H1 (cell line): ENCODE measurements at regions not wholly inside any gene's neighbourhood (a gene's known extent, or its start where the extent isn't known, plus 50 kb on each side); places are given as distances from the start of the nearest gene placed in this dataset.

Experiments
- CTCF ChIA-PET: fragments of 300-600 bp; sonication (Branson Sonifier 250); formaldehyde crosslinking; loops from one replicate; lab custom pipeline; 2021; ENCODE audit not compliant: partially characterized antibody; lab: Charles Lee
- POLR2A ChIA-PET: fragments of 300-600 bp; sonication (Branson Sonifier 250); formaldehyde crosslinking; loops from one replicate; lab custom pipeline; 2021; ENCODE audit warnings: inconsistent platforms; ENCODE audit not compliant: partially characterized antibody; lab: Charles Lee
- DNase-seq, 2 experiments: peaks; one replicate each; pipeline versions ENCODE4 v3.0.0 to v3.0.0-alpha.2; 2010 to 2022; ENCODE audit warnings: low spot score in 2 of 2, low read depth in 1 of 2, mixed read lengths in 1 of 2
- FAIRE-seq: peaks from 2 replicates; lab custom pipeline; 2011; peaks lifted over from hg19 to GRCh38; lab: Jason Lieb, UNC
- H2AFZ ChIP-seq: 2 replicates; pipeline ENCODE4 v1.8.1; 2012; ENCODE audit warnings: low read length, inconsistent platforms
- H2AK5ac ChIP-seq: 2 replicates; pipeline ENCODE4 v1.6.1; 2013; ENCODE audit warnings: low read depth, low read length
- H2BK120ac ChIP-seq: replicated peaks from 2 replicates; pipeline ENCODE3; 2013; ENCODE audit warnings: low read depth, low read length, inconsistent platforms
- H2BK12ac ChIP-seq: 2 replicates; pipeline ENCODE4 v1.6.1; 2013; ENCODE audit warnings: low read depth, low read length
- H2BK15ac ChIP-seq: 2 replicates; pipeline ENCODE4 v1.6.1; 2013; ENCODE audit warnings: low read length
- H2BK20ac ChIP-seq: 2 replicates; pipeline ENCODE4 v1.6.1; 2013; ENCODE audit warnings: low read length
- H2BK5ac ChIP-seq: 2 replicates; pipeline ENCODE4 v1.6.1; 2013; ENCODE audit warnings: low read depth, low read length
- H3K14ac ChIP-seq: 2 replicates; pipeline ENCODE4 v1.6.1; 2013; ENCODE audit warnings: inconsistent platforms; ENCODE audit not compliant: insufficient read length
- H3K18ac ChIP-seq: 2 replicates; pipeline ENCODE4 v1.6.1; 2013; ENCODE audit warnings: low read length; ENCODE audit errors: extremely low read depth
- H3K23ac ChIP-seq: 2 replicates; pipeline ENCODE4 v1.6.1; 2013; ENCODE audit warnings: inconsistent platforms; ENCODE audit not compliant: insufficient read length
- H3K23me2 ChIP-seq: 2 replicates; pipeline ENCODE4 v1.6.1; 2013; ENCODE audit warnings: low read depth, low read length
- H3K27ac ChIP-seq: 2 replicates; pipeline ENCODE4 v1.6.1; 2011; ENCODE audit warnings: low read depth, low read length, inconsistent platforms
- H3K27me3 ChIP-seq, 4 experiments: replicated peaks in 1 of 4; 1 replicate in 1 of 4; 2 replicates in 3 of 4; pipeline versions ENCODE4 v1.6.1 to v1.8.1; 2011 to 2013; ENCODE audit warnings: low read length in 3 of 4, mild to moderate bottlenecking in 3 of 4, inconsistent platforms in 2 of 4, mixed read lengths in 2 of 4, moderate library complexity in 1 of 4; ENCODE audit not compliant: control insufficient read depth in 3 of 4, insufficient read depth in 3 of 4; ENCODE audit errors: extremely low read depth in 1 of 4
- H3K36me3 ChIP-seq, 4 experiments: 2 replicates each; pipeline versions ENCODE4 v1.6.1 to v1.8.1; 2011 to 2013; ENCODE audit warnings: mild to moderate bottlenecking in 4 of 4, low read length in 3 of 4, moderate library complexity in 2 of 4, control low read depth in 1 of 4, inconsistent platforms in 1 of 4; ENCODE audit not compliant: insufficient read depth in 4 of 4, control insufficient read depth in 2 of 4
- H3K4ac ChIP-seq: replicated peaks from 2 replicates; pipeline ENCODE3; 2013; ENCODE audit warnings: low read length, low read depth, mixed read lengths, inconsistent platforms; ENCODE audit not compliant: insufficient read length
- H3K4me1 ChIP-seq, 4 experiments: replicated peaks in 1 of 4; 1 replicate in 1 of 4; 2 replicates in 3 of 4; pipeline versions ENCODE4 v1.6.1 to v1.8.1; 2011 to 2013; ENCODE audit warnings: low read length in 3 of 4, inconsistent platforms in 2 of 4, mixed read lengths in 1 of 4; ENCODE audit not compliant: insufficient read depth in 4 of 4, control insufficient read depth in 3 of 4
- H3K4me2 ChIP-seq, 2 experiments: 2 replicates each; pipeline versions ENCODE4 v1.6.1 to v1.8.1; 2011 to 2013; ENCODE audit warnings: low read depth in 2 of 2, low read length in 2 of 2, control low read depth in 1 of 2, inconsistent platforms in 1 of 2, mild to moderate bottlenecking in 1 of 2; ENCODE audit not compliant: insufficient read depth in 1 of 2
- H3K4me3 ChIP-seq, 4 experiments: fragments of 200-600, 300-600 bp in 1 of 4; sonication (generic), shearing (Covaris generic), sonication (Bioruptor Twin) in 1 of 4; 2 replicates each; pipeline versions ENCODE4 v1.5.1 to v1.8.1; 2011 to 2016; ENCODE audit warnings: low read length in 4 of 4, low read depth in 3 of 4, control low read depth in 2 of 4, inconsistent platforms in 2 of 4, mild to moderate bottlenecking in 2 of 4, mixed read lengths in 1 of 4, moderate library complexity in 1 of 4; ENCODE audit not compliant: insufficient read depth in 2 of 4; ENCODE audit errors: extremely low read depth in 1 of 4
- H3K56ac ChIP-seq: replicated peaks from 2 replicates; pipeline ENCODE3; 2013; ENCODE audit warnings: low read depth, mild to moderate bottlenecking, mixed read lengths, low read length, inconsistent platforms; ENCODE audit not compliant: insufficient read length
- H3K79me1 ChIP-seq: 2 replicates; pipeline ENCODE4 v1.6.1; 2013; ENCODE audit warnings: low read depth, low read length, control low read depth
- H3K79me2 ChIP-seq, 2 experiments: 2 replicates each; pipeline versions ENCODE4 v1.6.1 to v1.8.1; 2012 to 2013; ENCODE audit warnings: low read length in 2 of 2, mild to moderate bottlenecking in 2 of 2, inconsistent platforms in 1 of 2; ENCODE audit not compliant: insufficient read depth in 2 of 2, control insufficient read depth in 1 of 2
- H3K9ac ChIP-seq, 4 experiments: replicated peaks in 1 of 4; 1 replicate in 1 of 4; 2 replicates in 3 of 4; pipeline versions ENCODE4 v1.6.1 to v1.8.1; 2011 to 2013; ENCODE audit warnings: low read depth in 3 of 4, low read length in 3 of 4, control low read depth in 2 of 4, mild to moderate bottlenecking in 2 of 4, moderate library complexity in 2 of 4, inconsistent platforms in 1 of 4; ENCODE audit errors: extremely low read depth in 1 of 4
- H3K9me3 ChIP-seq, 2 experiments: 2 replicates each; pipeline versions ENCODE4 v1.6.1 to v1.8.1; 2012 to 2013; ENCODE audit warnings: mild to moderate bottlenecking in 2 of 2, moderate library complexity in 2 of 2, control low read depth in 1 of 2, inconsistent platforms in 1 of 2, low read depth in 1 of 2, low read length in 1 of 2, mixed read lengths in 1 of 2; ENCODE audit not compliant: insufficient read depth in 2 of 2
- H4K20me1 ChIP-seq, 2 experiments: replicated peaks in 1 of 2; 2 replicates each; pipeline versions ENCODE3 to v1.8.1; 2011 to 2013; ENCODE audit warnings: inconsistent platforms in 2 of 2, low read length in 2 of 2, mild to moderate bottlenecking in 1 of 2; ENCODE audit not compliant: insufficient read depth in 2 of 2, control insufficient read depth in 1 of 2
- H4K5ac ChIP-seq: 2 replicates; pipeline ENCODE4 v1.6.1; 2013; ENCODE audit warnings: low read length, low read depth, mixed read lengths, inconsistent platforms; ENCODE audit not compliant: insufficient read length
- H4K8ac ChIP-seq: 2 replicates; pipeline ENCODE4 v1.8.0; 2013; ENCODE audit warnings: mild to moderate bottlenecking, moderate library complexity, low read length, inconsistent platforms; ENCODE audit not compliant: insufficient read depth; ENCODE audit errors: extremely low read depth
- H4K91ac ChIP-seq: replicated peaks from 2 replicates; pipeline ENCODE3; 2013; ENCODE audit warnings: low read length, mixed read lengths, inconsistent platforms; ENCODE audit not compliant: insufficient read length
- BRCA1 ChIP-seq: IDR thresholded peaks from 2 replicates; pipeline ENCODE4 v1.6.1; 2012; ENCODE audit warnings: low read depth, low read length, improper control_type of control experiment
- CHD1 ChIP-seq: IDR thresholded peaks from 2 replicates; pipeline ENCODE4 v1.6.1; 2012; ENCODE audit warnings: low read depth, low read length, improper control_type of control experiment
- CTBP2 ChIP-seq: IDR thresholded peaks from 2 replicates; pipeline ENCODE4 v1.7.0; 2011; ENCODE audit warnings: borderline replicate concordance, mild to moderate bottlenecking, moderate library complexity, mixed read lengths, low read length; ENCODE audit not compliant: insufficient read depth, insufficient read length
- HDAC2 ChIP-seq, 2 experiments: fragments of 300-600 bp in 1 of 2; sonication (generic) in 1 of 2; IDR thresholded peaks; 2 replicates each; pipeline ENCODE4 v1.6.1; 2011 to 2012; ENCODE audit warnings: low read depth in 2 of 2, low read length in 2 of 2, mild to moderate bottlenecking in 2 of 2, moderate library complexity in 2 of 2, borderline replicate concordance in 1 of 2, inconsistent platforms in 1 of 2
- JUN ChIP-seq: IDR thresholded peaks from 2 replicates; pipeline ENCODE4 v1.6.1; 2011; ENCODE audit warnings: low read depth, mild to moderate bottlenecking, improper control_type of control experiment, low read length
- KDM5A ChIP-seq: fragments of 200-600 bp; IDR thresholded peaks from 2 replicates; pipeline ENCODE4 v1.7.1; 2012; ENCODE audit warnings: mild to moderate bottlenecking, low read length, inconsistent platforms, mixed read lengths
- PHF8 ChIP-seq: fragments of 200-600 bp; sonication (generic); conservative IDR thresholded peaks from 2 replicates; pipeline ENCODE4 v1.7.1; 2012; ENCODE audit warnings: low read depth, mild to moderate bottlenecking, inconsistent platforms, low read length, moderate library complexity
- SIRT6 ChIP-seq: IDR thresholded peaks from one replicate; pipeline ENCODE4 v1.7.1; 2012; ENCODE audit warnings: low read length, inconsistent platforms
- SRF ChIP-seq: IDR thresholded peaks from 2 replicates; pipeline ENCODE4 v1.6.1; 2011; ENCODE audit warnings: mild to moderate bottlenecking, low read depth, low read length, moderate library complexity
- WGBS, 2 experiments: shearing (Covaris generic) in 1 of 2; methylation state at CpG; one replicate each; pipeline versions ENCODE4 v1.1.6 to v1.1.7; 2013 to 2015; ENCODE audit warnings: low lambda C conversion rate in 2 of 2, mixed read lengths in 2 of 2, inconsistent platforms in 1 of 2, low coverage in 1 of 2, missing lambda C conversion rate in 1 of 2; ENCODE audit not compliant: insufficient replicate concordance in 2 of 2, insufficient coverage in 1 of 2, insufficient read length in 1 of 2; ENCODE audit errors: extremely low coverage in 1 of 2, missing lambda C conversion rate in 1 of 2; 5-methylcytosine and 5-hydroxymethylcytosine counted together

DNA sequence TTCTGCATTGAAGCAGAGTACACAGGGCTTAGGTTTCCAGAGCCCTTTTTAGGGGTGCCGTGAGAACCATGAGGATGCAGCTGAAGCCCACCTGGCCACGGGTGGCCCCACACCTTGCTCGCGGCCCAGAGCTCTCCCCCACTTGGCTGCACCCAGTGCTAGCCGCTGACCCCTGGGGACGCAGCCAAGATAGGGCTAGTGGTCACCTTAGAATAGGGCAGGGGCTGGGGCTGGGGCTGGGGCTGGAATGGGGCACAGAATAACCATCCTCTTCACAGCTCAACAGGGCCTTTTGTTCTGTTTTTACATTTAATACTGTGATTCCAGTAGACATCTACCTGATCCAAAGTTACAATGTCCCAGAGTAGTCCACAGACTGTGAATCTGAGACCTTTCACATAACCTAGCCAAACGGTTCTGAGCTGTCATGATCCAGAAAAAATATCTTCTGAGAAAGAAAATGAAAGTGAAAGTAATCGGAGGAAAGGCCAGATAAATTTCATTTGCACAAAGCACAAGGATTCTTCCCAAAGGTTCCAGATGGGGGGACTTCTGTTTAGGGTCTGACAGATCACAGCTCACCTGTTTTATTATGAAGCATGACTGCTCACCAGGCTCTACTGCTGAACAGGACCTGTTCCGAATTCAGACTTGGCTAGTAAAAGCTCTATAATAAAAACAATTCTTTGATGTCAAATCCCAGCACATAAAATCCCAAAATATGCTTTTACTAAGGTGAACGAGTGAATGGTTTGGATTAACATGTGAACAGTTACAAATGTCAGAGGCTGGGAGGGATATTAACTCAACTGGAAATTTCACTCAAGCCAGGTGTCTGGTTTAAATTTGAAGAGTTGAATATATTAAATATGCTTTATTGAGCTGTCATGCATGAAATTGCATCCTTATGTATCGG is 401.9 kb downstream of the THBS2 start:
- Histone ChIP-seq H2AFZ (no peak overlapping the region), H3K36me3 (no peaks in the 10 kb centered on the region), H3K27me3 (no peaks in the 10 kb centered on the region), H2BK12ac (no peak overlapping the region), H4K8ac (no peak overlapping the region), H3K79me1 (no peaks in the 10 kb centered on the region), H4K20me1 (no peaks in the 10 kb centered on the region), H3K18ac (no peak overlapping the region), H2BK15ac (no peak overlapping the region), H3K4ac (no peak overlapping the region), H3K27ac (no peak overlapping the region), H3K56ac (no peak overlapping the region), H3K79me2 (no peaks in the 10 kb centered on the region), H2BK5ac (no peak overlapping the region), H3K14ac (no peak overlapping the region), H4K5ac (no peak overlapping the region), H3K23ac (no peak overlapping the region), H3K4me3 (no peak overlapping the region), H3K4me2 (no peak overlapping the region), H2BK120ac (no peak overlapping the region), H3K23me2 (no peaks in the 10 kb centered on the region), H2AK5ac (no peak overlapping the region), H2BK20ac (no peak overlapping the region), H4K91ac (no peak overlapping the region), H3K9me3 (peaks cover 0 to 3% of the 10 kb centered on the region in 2 experiments; a peak in 1 of 4 replicates), H3K9ac (no peak overlapping the region), H3K4me1 (no peaks in the 10 kb centered on the region)
- TF ChIP-seq JUN: no peak
- TF ChIP-seq CHD1: no peak
- no peak for TF ChIP-seq BRCA1
- no peak for TF ChIP-seq KDM5A
- no peak for TF ChIP-seq PHF8
- no peak for TF ChIP-seq SRF
- TF ChIP-seq CTBP2: no peak
- no peak for TF ChIP-seq SIRT6
- TF ChIP-seq HDAC2 (IDR thresholded peaks at IDR 0.05; ENCODE audit: borderline replicate concordance in 1 of 2, low read depth in 2 of 2, low read length in 2 of 2): no peak
- 92% methylated on average over 11 of the region's 11 CpGs; no CpG with 5 or more reads in 1 of the 2 experiments for WGBS, 2 experiments
- ChIA-PET CTCF (no interaction called here), POLR2A (no interaction called here)
- no peak for FAIRE-seq
- DNase-seq: no peak
